GM23248 (cell line): ENCODE measurements at regions not wholly inside any gene's neighbourhood (a gene's known extent, or its start where the extent isn't known, plus 50 kb on each side); places are given as distances from the start of the nearest gene placed in this dataset.

Source experiments
- EZH2 ChIP-seq: fragments of 200-600 bp; sonication (generic); IDR thresholded peaks from 2 replicates; pipeline ENCODE4 v1.6.1; 2018; ENCODE audit warnings: antibody characterized with exemption, mild to moderate bottlenecking; ENCODE audit not compliant: insufficient read depth, poor library complexity, severe bottlenecking
- EZH2phosphoT487 ChIP-seq: fragments of 200-600 bp; sonication (generic); IDR thresholded peaks from 2 replicates; pipeline ENCODE4 v1.6.1; 2018; ENCODE audit warnings: antibody characterized with exemption, moderate library complexity, mild to moderate bottlenecking, low read depth; ENCODE audit not compliant: insufficient read depth

DNA sequence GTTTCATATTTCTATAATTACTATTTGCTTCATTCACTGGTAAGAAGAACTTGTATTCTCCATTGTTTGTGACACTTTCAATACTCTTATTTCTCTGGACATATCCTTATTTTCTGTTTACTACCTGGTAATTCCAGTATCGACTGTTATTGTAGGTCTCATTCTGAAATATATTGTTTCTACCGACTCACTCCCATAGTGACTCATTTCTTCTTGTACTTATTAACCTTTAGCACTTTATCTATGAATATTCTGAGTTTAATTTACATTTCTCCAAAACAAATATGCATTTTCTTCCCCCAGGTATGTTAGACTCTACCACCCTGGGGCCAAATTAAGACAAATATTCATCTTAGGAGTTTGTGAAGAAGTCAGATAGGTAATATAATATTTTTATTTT lies 164.5 kb upstream of the BTBD3 start:
- no peak for TF ChIP-seq EZH2
- TF ChIP-seq EZH2phosphoT487, result no peak
